ENCODE measurements at regions not wholly inside any gene's neighbourhood (a gene's known extent, or its start where the extent isn't known, plus 50 kb on each side); places are given as distances from the start of the nearest gene placed in this dataset.

GRCh38 chr16:6095414-6095813, 997.8 kb upstream of the EEF2KMT start:
- Histone ChIP-seq H3F3A (ENCODE audit: insufficient read depth) (no peaks in the 10 kb centered on the region), H2AFZ (ENCODE audit: low read depth, low read length, severe bottlenecking) (no peak overlapping the region)
- TF ChIP-seq EZH2phosphoT487 (conservative IDR thresholded peaks at IDR 0.05; ENCODE audit: low read length) = no peak
- TF ChIP-seq CTCF (IDR thresholded peaks at IDR 0.05; ENCODE audit: insufficient read depth, low read length, poor library complexity, severe bottlenecking) = no peak

GRCh38 chr16:6091021-6091420, 993.4 kb upstream of the EEF2KMT start:
- Histone ChIP-seq H3K9ac (ENCODE audit: low read length) (no peak overlapping the region), H3K4me3 (ENCODE audit: insufficient read depth, low read length, poor library complexity, severe bottlenecking) (no peak overlapping the region), H2AFZ (ENCODE audit: low read depth, low read length, severe bottlenecking) (no peak overlapping the region), H3K79me2 (ENCODE audit: insufficient read depth, low read length) (no peaks in the 10 kb centered on the region), H4K20me1 (ENCODE audit: low read depth, low read length) (no peaks in the 10 kb centered on the region), H3K36me3 (ENCODE audit: low read length) (no peaks in the 10 kb centered on the region), H3K27ac (ENCODE audit: low read depth, low read length) (no peak overlapping the region), H3K27me3 (ENCODE audit: low read length) (no peaks in the 10 kb centered on the region), H3F3A (ENCODE audit: insufficient read depth) (no peaks in the 10 kb centered on the region), H3K4me2 (ENCODE audit: low read depth, low read length, poor library complexity, severe bottlenecking) (no peak overlapping the region), H3K9me2 (replicated peaks; ENCODE audit: insufficient read depth, low read length) (no peaks in the 10 kb centered on the region), H3K9me3 (ENCODE audit: insufficient read depth, low read length) (no peaks in the 10 kb centered on the region)
- TF ChIP-seq CTCF (IDR thresholded peaks at IDR 0.05; ENCODE audit: insufficient read depth, low read length, poor library complexity, severe bottlenecking) = no peak
- TF ChIP-seq EZH2phosphoT487 (conservative IDR thresholded peaks at IDR 0.05; ENCODE audit: low read length) = no peak

More at GRCh38 chr16:6095414-6095813, 997.8 kb upstream of the EEF2KMT start:
- no peaks in the 10 kb centered on the region for H3K27me3 ChIP-seq (ENCODE audit: low read length)
- no peaks in the 10 kb centered on the region for H4K20me1 ChIP-seq (ENCODE audit: low read depth, low read length)
- no peak overlapping the region for H3K4me3 ChIP-seq (ENCODE audit: insufficient read depth, low read length, poor library complexity, severe bottlenecking)
- no peak overlapping the region for H3K9ac ChIP-seq (ENCODE audit: low read length)
- H3K79me2 ChIP-seq (ENCODE audit: insufficient read depth, low read length) = no peaks in the 10 kb centered on the region
- H3K36me3 ChIP-seq (ENCODE audit: low read length) = no peaks in the 10 kb centered on the region
- H3K9me2 ChIP-seq (replicated peaks; ENCODE audit: insufficient read depth, low read length) = no peaks in the 10 kb centered on the region
- no peak overlapping the region for H3K4me2 ChIP-seq (ENCODE audit: low read depth, low read length, poor library complexity, severe bottlenecking)
- H3K27ac ChIP-seq (ENCODE audit: low read depth, low read length) = no peak overlapping the region
- no peaks in the 10 kb centered on the region for H3K9me3 ChIP-seq (ENCODE audit: insufficient read depth, low read length)

GRCh38 chr16:6081320-6081976, 983.9 kb upstream of the EEF2KMT start:
- H3K27ac ChIP-seq (ENCODE audit: low read depth, low read length) = no peak overlapping the region
- H4K20me1 ChIP-seq (ENCODE audit: low read depth, low read length) = no peaks in the 10 kb centered on the region
- no peak overlapping the region for H3K9ac ChIP-seq (ENCODE audit: low read length)
- no peaks in the 10 kb centered on the region for H3F3A ChIP-seq (ENCODE audit: insufficient read depth)
- no peak overlapping the region for H2AFZ ChIP-seq (ENCODE audit: low read depth, low read length, severe bottlenecking)
- H3K79me2 ChIP-seq (ENCODE audit: insufficient read depth, low read length) = no peaks in the 10 kb centered on the region
- H3K9me3 ChIP-seq (ENCODE audit: insufficient read depth, low read length) = no peaks in the 10 kb centered on the region
- H3K9me2 ChIP-seq (replicated peaks; ENCODE audit: insufficient read depth, low read length) = no peaks in the 10 kb centered on the region
- no peak overlapping the region for H3K4me2 ChIP-seq (ENCODE audit: low read depth, low read length, poor library complexity, severe bottlenecking)
- no peaks in the 10 kb centered on the region for H3K36me3 ChIP-seq (ENCODE audit: low read length)
- TF ChIP-seq EZH2phosphoT487 (conservative IDR thresholded peaks at IDR 0.05; ENCODE audit: low read length) (no peak), CTCF (IDR thresholded peaks at IDR 0.05; ENCODE audit: insufficient read depth, low read length, poor library complexity, severe bottlenecking) (peak; percentile 76)
- no peak overlapping the region for H3K4me3 ChIP-seq (ENCODE audit: insufficient read depth, low read length, poor library complexity, severe bottlenecking)
- no peaks in the 10 kb centered on the region for H3K27me3 ChIP-seq (ENCODE audit: low read length)

Data from SU-DHL-6 (cell line).